ENCODE measurements at regions not wholly inside any gene's neighbourhood (a gene's known extent, or its start where the extent isn't known, plus 50 kb on each side); places are given as distances from the start of the nearest gene placed in this dataset.

GRCh38 chr11:12324585-12324984 lies 52.8 kb upstream of the PARVA start:
- no peak for DNase-seq (ENCODE audit: low read depth)
- H3K4me3 ChIP-seq (ENCODE audit: low read depth, low read length), result no peak overlapping the region
- no peak for TF ChIP-seq CTCF (IDR thresholded peaks at IDR 0.05; ENCODE audit: insufficient read depth, low read depth, low read length, missing control alignments)
